Activated CD4-positive, alpha-beta T cell treated with anti-CD3 and anti-CD28 coated beads for 36 hours (primary cell): ENCODE measurements at regions not wholly inside any gene's neighbourhood (a gene's known extent, or its start where the extent isn't known, plus 50 kb on each side); places are given as distances from the start of the nearest gene placed in this dataset.

Source experiments
- ATAC-seq: fragments of 200-7000 bp; cut with Tn5 transposase; one replicate; pipeline ENCODE4 v1.10.0; 2021; ENCODE audit warnings: mild to moderate bottlenecking, moderate library complexity
- CTCF ChIA-PET: fragments of 350-600 bp; sonication (Branson Sonifier 250); formaldehyde crosslinking; loops from one replicate; lab custom pipeline; 2021; ENCODE audit warnings: antibody characterized with exemption; lab: Charles Lee
- POLR2A ChIA-PET: fragments of 350-600 bp; sonication (Branson Sonifier 250); formaldehyde crosslinking; loops from one replicate; lab custom pipeline; 2021; ENCODE audit warnings: antibody characterized with exemption, inconsistent platforms; lab: Charles Lee
- DNase-seq: peaks from one replicate; pipeline ENCODE4 v3.0.0-alpha.2; 2020
- H3K27ac Mint-ChIP-seq: one replicate; pipeline ENCODE4 v1.8.0; 2021; ENCODE audit warnings: mixed read lengths
- H3K27me3 Mint-ChIP-seq: one replicate; pipeline ENCODE4 v1.8.0; 2021; ENCODE audit warnings: mixed read lengths
- H3K36me3 Mint-ChIP-seq: one replicate; pipeline ENCODE4 v1.8.0; 2021; ENCODE audit warnings: low read depth, mixed read lengths
- H3K4me1 Mint-ChIP-seq: one replicate; pipeline ENCODE4 v1.8.0; 2021; ENCODE audit warnings: mixed read lengths
- H3K4me3 Mint-ChIP-seq: one replicate; pipeline ENCODE4 v1.8.0; 2021; ENCODE audit warnings: mild to moderate bottlenecking, moderate library complexity, mixed read lengths
- H3K9me3 Mint-ChIP-seq: one replicate; pipeline ENCODE4 v1.8.0; 2021; ENCODE audit warnings: low read depth, mixed read lengths
- intact Hi-C, 2 experiments: fragments of 100-400 bp; cut with DNase I in 1 of 2; cut with micrococcal nuclease in 1 of 2; formaldehyde crosslinking; loops; one replicate each; pipeline versions ENCODE4 v1.14.2 to v1.15.1; 2022 to 2024; cut with DNase I, micrococcal nuclease

DNA sequence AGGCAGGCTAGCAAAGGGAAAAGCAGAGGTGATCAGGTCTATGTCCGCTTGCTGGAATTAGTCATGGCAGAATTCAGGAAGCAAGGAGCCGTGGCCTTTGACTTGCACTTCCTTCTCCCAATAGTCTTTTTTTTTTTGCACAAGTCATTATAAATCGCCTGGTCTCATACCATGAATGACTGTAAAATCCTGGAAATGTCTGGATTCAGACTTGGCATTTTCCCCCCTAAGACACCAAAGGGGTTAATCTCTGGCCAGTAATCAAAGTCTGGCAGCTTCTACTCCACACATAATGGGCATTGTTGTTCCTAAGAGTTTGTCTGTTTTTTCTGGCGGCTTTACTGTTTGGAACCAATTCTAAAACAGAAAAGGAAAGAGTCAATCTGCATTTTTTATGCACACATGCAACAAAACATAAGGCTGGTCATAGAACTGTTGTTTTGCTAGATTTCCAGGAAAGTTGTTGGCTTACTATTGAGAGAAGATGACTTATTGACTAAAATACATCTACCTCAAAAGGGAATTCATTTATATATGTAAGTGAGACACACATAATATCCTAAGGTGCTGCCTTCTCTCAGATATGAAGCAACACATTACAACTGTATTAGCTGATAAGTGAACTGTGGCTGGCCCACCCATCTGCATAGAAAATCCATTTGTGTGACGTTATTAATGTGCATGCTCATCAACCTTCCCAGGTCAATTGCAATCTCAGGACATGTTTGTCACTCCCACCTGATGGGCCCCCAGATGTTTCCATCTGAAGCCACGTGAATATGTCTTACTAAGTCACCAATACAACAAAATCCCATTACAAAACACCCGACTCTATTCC lies 157.3 kb downstream of the BTG1 start:
- intact Hi-C loops: loop anchor here in 1 of 2 experiments (10.0 kb wide), 1 partner anchor 604 kb away; no protein-coding TSS in a partner anchor
- H3K27ac Mint-ChIP-seq: no peak overlapping the region
- DNase-seq: no peak
- peaks cover 3% of the 10 kb centered on the region for H3K36me3 Mint-ChIP-seq
- POLR2A ChIA-PET: interaction anchor here (1.7 kb wide), 1 partner anchor 156 kb away, joined by 7 read pairs; no protein-coding TSS in a partner anchor
- no peaks in the 10 kb centered on the region for H3K27me3 Mint-ChIP-seq
- H3K4me1 Mint-ChIP-seq: peaks cover 58% of the 10 kb centered on the region
- no peak overlapping the region for H3K4me3 Mint-ChIP-seq
- H3K9me3 Mint-ChIP-seq: no peaks in the 10 kb centered on the region
- CTCF ChIA-PET: interaction anchor here (1.2 kb wide), 1 partner anchor 210 kb away, joined by 3 read pairs; no protein-coding TSS in a partner anchor
- no peak for ATAC-seq

DNA sequence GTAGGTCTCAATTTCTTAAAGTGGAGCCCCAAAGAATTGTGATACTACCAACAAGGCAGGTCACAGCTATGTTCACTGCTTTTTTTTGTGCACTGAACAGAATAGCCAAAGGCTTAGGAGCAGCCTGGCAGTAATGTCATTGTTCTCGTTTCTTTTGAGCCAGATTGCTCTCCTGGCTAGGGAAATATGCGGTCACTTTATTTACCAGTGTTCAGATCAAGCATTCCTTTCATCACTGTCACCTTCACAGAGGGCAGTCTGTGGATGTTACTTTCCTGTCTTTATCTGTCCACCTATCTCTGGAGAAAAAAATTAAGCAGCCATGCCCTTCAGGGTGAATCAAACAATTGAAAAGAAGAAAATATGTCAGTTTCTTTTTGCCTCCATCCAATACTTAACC lies 159.6 kb downstream of the BTG1 start:
- ChIA-PET CTCF (interaction anchor here (0.6 to 0.7 kb wide), 2 partner anchors 484 to 533 kb away, joined by 3 read pairs; no protein-coding TSS in a partner anchor), POLR2A (interaction anchor here (1.7 kb wide), 1 partner anchor 158 kb away, joined by 7 read pairs; no protein-coding TSS in a partner anchor)
- no peak for ATAC-seq
- Mint-ChIP-seq H3K27ac (no peak overlapping the region), H3K4me3 (no peak overlapping the region), H3K9me3 (peaks cover under 1% of the 10 kb centered on the region), H3K4me1 (peaks cover 53% of the 10 kb centered on the region), H3K27me3 (no peaks in the 10 kb centered on the region), H3K36me3 (peaks cover under 1% of the 10 kb centered on the region)
- intact Hi-C loops: loop anchor here in 1 of 2 experiments (10.0 kb wide), 1 partner anchor 601 kb away; no protein-coding TSS in a partner anchor
- no peak for DNase-seq

DNA sequence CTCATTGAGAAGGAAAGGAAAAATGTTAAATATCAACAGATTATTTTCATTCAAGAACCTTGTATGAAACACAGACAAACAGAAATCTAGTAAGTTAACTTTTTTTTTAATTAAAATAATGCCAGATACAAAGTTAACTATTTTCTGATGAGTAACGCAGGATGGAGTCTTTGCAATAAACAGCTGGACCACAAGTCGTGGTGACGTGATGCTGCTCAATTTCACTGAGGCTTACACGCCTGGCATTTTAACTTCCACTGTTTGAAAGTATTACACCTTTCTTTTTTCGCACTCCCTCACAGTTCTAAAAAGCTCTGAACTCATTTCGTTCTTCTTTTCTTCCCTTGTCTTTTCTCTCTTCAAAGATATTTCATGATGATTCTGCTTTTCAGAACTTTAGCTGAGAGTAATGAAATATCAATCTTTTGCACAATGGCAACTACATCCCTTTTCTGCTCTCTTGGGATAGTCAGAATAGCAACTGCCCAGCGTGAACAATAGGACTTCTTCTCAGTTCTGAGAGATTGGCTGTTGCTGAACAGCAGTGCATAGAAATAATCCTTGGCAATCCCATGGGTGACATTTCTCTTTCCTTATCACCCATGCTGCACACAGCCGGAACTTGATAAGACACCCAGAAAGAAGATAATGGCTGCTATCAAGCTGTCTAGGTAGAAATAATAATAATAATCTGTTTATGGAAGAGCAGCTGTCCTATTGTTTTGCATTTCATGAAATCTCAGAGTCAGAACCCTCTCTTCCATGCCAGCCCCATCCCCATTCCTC lies 160.5 kb downstream of the BTG1 start:
- DNase-seq: no peak
- POLR2A ChIA-PET: no interaction called here
- H3K4me1 Mint-ChIP-seq: peaks cover 49% of the 10 kb centered on the region
- ATAC-seq: no peak
- peaks cover 3% of the 10 kb centered on the region for H3K36me3 Mint-ChIP-seq
- H3K27me3 Mint-ChIP-seq: no peaks in the 10 kb centered on the region
- peaks cover 5% of the 10 kb centered on the region for H3K9me3 Mint-ChIP-seq
- CTCF ChIA-PET: no interaction called here
- H3K27ac Mint-ChIP-seq: no peak overlapping the region
- H3K4me3 Mint-ChIP-seq: no peak overlapping the region
- intact Hi-C loops: loop anchor here in 1 of 2 experiments (10.0 kb wide), 1 partner anchor 600 kb away; no protein-coding TSS in a partner anchor

DNA sequence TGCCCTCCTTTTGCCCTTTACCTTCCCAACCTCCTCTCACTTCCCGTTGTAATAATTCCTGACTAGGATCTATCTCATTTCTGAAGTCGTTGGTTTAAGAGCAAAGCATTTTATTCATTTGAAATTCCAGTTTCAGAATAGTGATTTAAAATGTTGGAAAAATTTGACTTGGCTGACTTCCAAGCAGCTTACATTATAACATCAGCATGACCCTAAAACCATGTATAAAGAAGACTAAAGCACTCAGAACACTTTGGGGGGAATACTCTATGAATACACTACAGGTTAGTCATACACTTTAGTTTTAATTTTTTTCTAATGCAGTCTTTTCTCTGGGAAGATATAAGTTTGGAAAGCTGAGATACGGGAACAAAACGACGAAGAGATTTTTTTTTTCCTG lies 161.1 kb downstream of the BTG1 start:
- ChIA-PET POLR2A (no interaction called here), CTCF (no interaction called here)
- ATAC-seq (no peak), DNase-seq (no peak)
- H3K4me1 Mint-ChIP-seq: peaks cover 44% of the 10 kb centered on the region
- no peak overlapping the region for H3K4me3 Mint-ChIP-seq
- H3K27me3 Mint-ChIP-seq: no peaks in the 10 kb centered on the region
- intact Hi-C loops: loop anchor here in 1 of 2 experiments (10.0 kb wide), 1 partner anchor 600 kb away; no protein-coding TSS in a partner anchor
- peaks cover 5% of the 10 kb centered on the region for H3K9me3 Mint-ChIP-seq
- H3K36me3 Mint-ChIP-seq: peaks cover 3% of the 10 kb centered on the region
- no peak overlapping the region for H3K27ac Mint-ChIP-seq

DNA sequence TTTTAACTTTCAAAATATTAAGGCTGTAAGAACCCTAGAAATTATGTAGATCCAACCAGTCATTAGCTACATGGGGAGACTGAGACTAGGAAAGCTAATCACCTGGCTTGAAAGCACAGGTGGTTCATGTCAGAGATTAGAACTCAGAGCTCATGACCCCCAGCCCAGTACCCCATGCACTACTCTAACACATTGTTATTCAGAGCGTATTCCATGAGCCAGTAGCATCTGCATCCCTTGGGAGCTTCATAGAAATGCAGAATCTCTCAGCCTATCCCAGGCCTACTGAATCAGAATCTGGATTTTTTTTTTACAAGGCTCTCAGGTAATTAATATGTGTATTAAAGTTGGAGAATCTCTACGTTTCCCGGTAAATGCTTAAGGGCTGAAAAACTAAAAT lies 161.7 kb downstream of the BTG1 start:
- peaks cover 3% of the 10 kb centered on the region for H3K36me3 Mint-ChIP-seq
- ChIA-PET CTCF (no interaction called here), POLR2A (interaction anchor here (0.7 to 1.0 kb wide), 2 partner anchors 47 to 212 kb away, joined by 4 to 5 read pairs; no protein-coding TSS in a partner anchor)
- H3K27me3 Mint-ChIP-seq: no peaks in the 10 kb centered on the region
- DNase-seq (no peak), ATAC-seq (no peak)
- no peak overlapping the region for H3K4me3 Mint-ChIP-seq
- H3K9me3 Mint-ChIP-seq: peaks cover 5% of the 10 kb centered on the region
- H3K4me1 Mint-ChIP-seq: peaks cover 43% of the 10 kb centered on the region
- no peak overlapping the region for H3K27ac Mint-ChIP-seq
- intact Hi-C loops: loop anchor here in 1 of 2 experiments (10.0 kb wide), 1 partner anchor 599 kb away; no protein-coding TSS in a partner anchor

- Mint-ChIP-seq H3K4me3 (no peak overlapping the region), H3K9me3 (peaks cover 10% of the 10 kb centered on the region), H3K4me1 (peaks cover 45% of the 10 kb centered on the region), H3K27ac (no peak overlapping the region), H3K27me3 (no peaks in the 10 kb centered on the region), H3K36me3 (peaks cover 12% of the 10 kb centered on the region)
- ATAC-seq (no peak), DNase-seq (no peak)
- intact Hi-C loops: loop anchor here in 1 of 2 experiments (10.0 kb wide), 1 partner anchor 598 kb away; no protein-coding TSS in a partner anchor
- ChIA-PET CTCF (interaction anchor here (0.6 to 1.2 kb wide), 3 partner anchors 8 to 31 kb away, joined by 3 to 6 read pairs (median 3); no protein-coding TSS in a partner anchor), POLR2A (no interaction called here)
These were observed 162.7 kb downstream of the BTG1 start for GRCh38 chr12:91982946-91983345.

- H3K27ac Mint-ChIP-seq: no peak overlapping the region
- no peak overlapping the region for H3K4me3 Mint-ChIP-seq
- no peaks in the 10 kb centered on the region for H3K27me3 Mint-ChIP-seq
- H3K9me3 Mint-ChIP-seq: peaks cover 17% of the 10 kb centered on the region
- peaks cover 38% of the 10 kb centered on the region for H3K4me1 Mint-ChIP-seq
- ATAC-seq: no peak
- H3K36me3 Mint-ChIP-seq: peaks cover 18% of the 10 kb centered on the region
- DNase-seq: no peak
- CTCF ChIA-PET: interaction anchor here (1.2 kb wide), 1 partner anchor 10 kb away, joined by 3 read pairs; no protein-coding TSS in a partner anchor
- intact Hi-C loops: loop anchor here in 1 of 2 experiments (10.0 kb wide), 1 partner anchor 596 kb away; no protein-coding TSS in a partner anchor
- POLR2A ChIA-PET: no interaction called here
These were observed 165.2 kb downstream of the BTG1 start for GRCh38 chr12:91980389-91980821.

DNA sequence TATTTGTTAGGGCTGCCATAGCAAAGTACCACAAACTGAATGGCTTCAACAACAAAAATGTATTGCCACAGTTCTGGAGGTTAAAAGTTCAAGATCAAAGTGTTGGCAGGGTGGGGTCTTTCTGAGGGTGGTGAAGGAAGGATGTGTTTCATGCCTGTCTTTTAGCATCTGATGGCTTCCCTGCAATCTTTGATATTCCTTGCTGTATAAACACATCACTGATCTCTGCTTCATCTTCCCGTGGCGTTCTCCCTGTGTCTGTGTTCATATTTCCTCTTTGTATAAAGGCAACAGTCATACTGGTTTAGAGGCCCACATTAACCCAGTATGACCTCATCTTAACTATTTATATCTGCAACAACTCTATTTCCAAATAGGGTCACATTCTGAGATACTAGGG lies 167.5 kb downstream of the BTG1 start:
- CTCF ChIA-PET: interaction anchor here (0.7 kb wide), 1 partner anchor 101 kb away, joined by 3 read pairs; no protein-coding TSS in a partner anchor
- intact Hi-C loops: loop anchor here in 1 of 2 experiments (5.0 kb wide), 1 partner anchor 166 kb away; no protein-coding TSS in a partner anchor

DNA sequence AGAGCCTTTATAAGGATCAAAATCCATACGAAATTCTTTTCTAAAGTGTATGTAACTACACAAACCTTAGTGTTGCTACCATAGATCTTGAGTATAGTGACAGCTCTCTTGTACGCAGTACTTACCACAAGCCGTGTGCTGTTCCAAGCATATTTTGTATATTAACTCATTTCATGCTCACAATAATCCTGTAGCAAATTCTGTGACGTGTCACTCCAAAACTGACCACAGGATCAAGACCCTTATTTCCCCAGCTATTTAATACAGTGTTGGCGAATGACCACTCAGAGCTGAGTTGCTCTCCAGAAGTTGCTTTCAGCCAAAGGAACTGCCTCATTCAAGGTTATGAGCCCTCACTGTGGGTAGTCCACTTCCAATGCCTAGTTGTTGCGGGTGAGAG lies 169.8 kb downstream of the BTG1 start:
- Mint-ChIP-seq H3K9me3 (peaks cover 16% of the 10 kb centered on the region), H3K4me1 (peaks cover 27% of the 10 kb centered on the region), H3K27ac (no peak overlapping the region), H3K36me3 (peaks cover 16% of the 10 kb centered on the region), H3K27me3 (no peaks in the 10 kb centered on the region), H3K4me3 (no peak overlapping the region)
- intact Hi-C loops: loop anchor here in 1 of 2 experiments (5.0 kb wide), 1 partner anchor 164 kb away; no protein-coding TSS in a partner anchor
- ChIA-PET POLR2A (no interaction called here), CTCF (interaction anchor here (0.7 to 1.0 kb wide), 2 partner anchors 10 to 70 kb away, joined by 3 read pairs; no protein-coding TSS in a partner anchor)
- no peak for DNase-seq
- ATAC-seq: no peak

More for the DNA sequence above, 167.5 kb downstream of the BTG1 start:
- no peaks in the 10 kb centered on the region for H3K27me3 Mint-ChIP-seq
- peaks cover 18% of the 10 kb centered on the region for H3K36me3 Mint-ChIP-seq
- peak overlapping the region; percentile 64 for H3K27ac Mint-ChIP-seq
- H3K9me3 Mint-ChIP-seq: peaks cover 17% of the 10 kb centered on the region
- POLR2A ChIA-PET: no interaction called here
- DNase-seq (peak; percentile 11), ATAC-seq (peak; percentile 78)
- H3K4me1 Mint-ChIP-seq: peaks cover 34% of the 10 kb centered on the region
- H3K4me3 Mint-ChIP-seq: no peak overlapping the region

- Mint-ChIP-seq H3K27ac (no peak overlapping the region), H3K36me3 (peaks cover 15% of the 10 kb centered on the region), H3K4me3 (no peak overlapping the region), H3K9me3 (peaks cover 14% of the 10 kb centered on the region), H3K4me1 (peaks cover 25% of the 10 kb centered on the region), H3K27me3 (no peaks in the 10 kb centered on the region)
- ChIA-PET CTCF (interaction anchor here (0.8 to 1.0 kb wide), 2 partner anchors 9 to 15 kb away, joined by 3 read pairs; no protein-coding TSS in a partner anchor), POLR2A (no interaction called here)
- intact Hi-C loops: loop anchor here in 1 of 2 experiments (5.0 kb wide), 1 partner anchor 162 kb away; no protein-coding TSS in a partner anchor
- DNase-seq (no peak), ATAC-seq (no peak)
These were observed 171.0 kb downstream of the BTG1 start for GRCh38 chr12:91974541-91975085.
